ENCODE measurements at regions not wholly inside any gene's neighbourhood (a gene's known extent, or its start where the extent isn't known, plus 50 kb on each side); places are given as distances from the start of the nearest gene placed in this dataset.

GRCh38 chr13:67554286-67554685 is 324.1 kb upstream of the PCDH9 start:
- no peak for TF ChIP-seq CTCF (IDR thresholded peaks at IDR 0.05)
- intact Hi-C loops (cut with micrococcal nuclease): no loop called here
- H3K27me3 Mint-ChIP-seq: no peaks in the 10 kb centered on the region
- CTCF ChIA-PET: no interaction called here
- POLR2A ChIA-PET: no interaction called here
- H3K27ac Mint-ChIP-seq: no peak overlapping the region
- H3K4me1 Mint-ChIP-seq: no peaks in the 10 kb centered on the region
- H3K36me3 Mint-ChIP-seq (ENCODE audit: low read depth): no peaks in the 10 kb centered on the region
- DNase-seq (no peak), ATAC-seq (ENCODE audit: low read depth) (no peak)
- H3K4me3 Mint-ChIP-seq: no peak overlapping the region
- peaks cover 12% of the 10 kb centered on the region for H3K9me3 Mint-ChIP-seq

GRCh38 chr13:67549331-67549730 is 319.2 kb upstream of the PCDH9 start:
- ATAC-seq (ENCODE audit: low read depth) (no peak), DNase-seq (no peak)
- no peak for TF ChIP-seq CTCF (IDR thresholded peaks at IDR 0.05)
- H3K36me3 Mint-ChIP-seq (ENCODE audit: low read depth): no peaks in the 10 kb centered on the region
- no peak overlapping the region for H3K4me3 Mint-ChIP-seq
- ChIA-PET CTCF (no interaction called here), POLR2A (no interaction called here)
- H3K27me3 Mint-ChIP-seq: no peaks in the 10 kb centered on the region
- H3K27ac Mint-ChIP-seq: no peak overlapping the region
- no peaks in the 10 kb centered on the region for H3K4me1 Mint-ChIP-seq
- no peaks in the 10 kb centered on the region for H3K9me3 Mint-ChIP-seq
- intact Hi-C loops (cut with micrococcal nuclease): no loop called here

GRCh38 chr13:67538906-67539305 is 308.8 kb upstream of the PCDH9 start:
- CTCF ChIA-PET: no interaction called here
- intact Hi-C loops (cut with micrococcal nuclease): no loop called here
- TF ChIP-seq CTCF (IDR thresholded peaks at IDR 0.05): no peak
- no peaks in the 10 kb centered on the region for H3K36me3 Mint-ChIP-seq (ENCODE audit: low read depth)
- no peaks in the 10 kb centered on the region for H3K9me3 Mint-ChIP-seq
- H3K4me3 Mint-ChIP-seq: no peak overlapping the region
- no peak overlapping the region for H3K27ac Mint-ChIP-seq
- H3K27me3 Mint-ChIP-seq: no peaks in the 10 kb centered on the region
- POLR2A ChIA-PET: no interaction called here
- DNase-seq (no peak), ATAC-seq (ENCODE audit: low read depth) (no peak)
- no peaks in the 10 kb centered on the region for H3K4me1 Mint-ChIP-seq

- no peak for TF ChIP-seq CTCF (IDR thresholded peaks at IDR 0.05)
- ATAC-seq (ENCODE audit: low read depth): no peak
- intact Hi-C loops (cut with micrococcal nuclease): no loop called here
- ChIA-PET POLR2A (no interaction called here), CTCF (no interaction called here)
- no peak for DNase-seq
- H3K9me3 Mint-ChIP-seq: peaks cover 4% of the 10 kb centered on the region
- no peaks in the 10 kb centered on the region for H3K4me1 Mint-ChIP-seq
- H3K4me3 Mint-ChIP-seq: no peak overlapping the region
- no peaks in the 10 kb centered on the region for H3K36me3 Mint-ChIP-seq (ENCODE audit: low read depth)
- H3K27me3 Mint-ChIP-seq: no peaks in the 10 kb centered on the region
- no peak overlapping the region for H3K27ac Mint-ChIP-seq
Observed at GRCh38 chr13:67520886-67521285, 290.8 kb upstream of the PCDH9 start.

- no peaks in the 10 kb centered on the region for H3K27me3 Mint-ChIP-seq
- CTCF ChIA-PET: no interaction called here
- H3K4me3 Mint-ChIP-seq: no peak overlapping the region
- H3K27ac Mint-ChIP-seq: no peak overlapping the region
- POLR2A ChIA-PET: no interaction called here
- DNase-seq: no peak
- no peak for TF ChIP-seq CTCF (IDR thresholded peaks at IDR 0.05)
- no peak for ATAC-seq (ENCODE audit: low read depth)
- no peaks in the 10 kb centered on the region for H3K4me1 Mint-ChIP-seq
- no peaks in the 10 kb centered on the region for H3K9me3 Mint-ChIP-seq
- intact Hi-C loops (cut with micrococcal nuclease): no loop called here
- H3K36me3 Mint-ChIP-seq (ENCODE audit: low read depth): no peaks in the 10 kb centered on the region
Observed at GRCh38 chr13:67519356-67519755, 289.2 kb upstream of the PCDH9 start.

Data from activated B cell treated with CpG ODN at 0.5 μM for 24 hours (primary cell).